Esophagus squamous epithelium (tissue), 5 donors: ENCODE measurements at regions not wholly inside any gene's neighbourhood (a gene's known extent, or its start where the extent isn't known, plus 50 kb on each side); places are given as distances from the start of the nearest gene placed in this dataset.
A peak's percentile ranks its signal among the peaks of the same experiment; 100 is the strongest.

Experiments used
- DNase-seq: peaks from one replicate; lab custom pipeline; 2025; lab: John Stamatoyannopoulos, UW
- H3K27ac ChIP-seq, 4 donors: fragments of 200-600 bp; sonication (generic); one replicate each; pipeline ENCODE4 v1.5.1; 2016 to 2019; ENCODE audit warnings: mild to moderate bottlenecking in 1 of 4
- H3K27me3 ChIP-seq, 4 donors: fragments of 200-600 bp; sonication (generic); 1 replicate in 3 of 4; 2 replicates in 1 of 4; pipeline versions ENCODE4 v1.5.1 to v1.6.0; 2017 to 2021; ENCODE audit warnings: antibody characterized with exemption in 1 of 4
- H3K36me3 ChIP-seq, 3 donors: fragments of 200-600 bp; sonication (generic); one replicate each; pipeline ENCODE4 v1.5.1; 2016 to 2019
- H3K4me1 ChIP-seq, 3 donors: fragments of 200-600 bp; sonication (generic); one replicate each; pipeline ENCODE4 v1.5.1; 2017 to 2019
- H3K4me3 ChIP-seq, 4 donors: fragments of 200-600 bp; sonication (generic); 1 replicate in 3 of 4; 2 replicates in 1 of 4; pipeline ENCODE4 v1.5.1; 2016 to 2019; ENCODE audit warnings: mild to moderate bottlenecking in 2 of 4, moderate library complexity in 1 of 4
- H3K9me3 ChIP-seq, 3 donors: fragments of 200-600 bp; sonication (generic); one replicate each; pipeline ENCODE4 v1.5.1; 2016 to 2019
- POLR2A ChIP-seq, 4 donors: fragments of 450-650 bp; IDR thresholded peaks; one replicate each; pipeline ENCODE4 v1.6.1; 2017; ENCODE audit warnings: antibody characterized with exemption in 4 of 4, mild to moderate bottlenecking in 4 of 4, moderate library complexity in 3 of 4
- WGBS, 2 donors: methylation state at CpG; one replicate each; pipeline ENCODE4 v1.1.5; 2018; 5-methylcytosine and 5-hydroxymethylcytosine counted together
- intact Hi-C: fragments of 100-400 bp; cut with DNase I; formaldehyde crosslinking; loops from one replicate; pipeline ENCODE4 v1.15.0; 2022
- TF ChIP-seq, protein P1 (sequence below), 6 experiments: fragments of 450-650 bp in 4 of 6; fragments of 200-600 bp in 2 of 6; sonication (generic) in 2 of 6; IDR thresholded peaks; one replicate each; pipeline ENCODE4 v1.5.1; 2016 to 2019; ENCODE audit warnings: antibody characterized with exemption in 6 of 6, mild to moderate bottlenecking in 4 of 6, moderate library complexity in 4 of 6
- donor health status: DM: yes; HTN: yes; CAD: no.

DNA sequence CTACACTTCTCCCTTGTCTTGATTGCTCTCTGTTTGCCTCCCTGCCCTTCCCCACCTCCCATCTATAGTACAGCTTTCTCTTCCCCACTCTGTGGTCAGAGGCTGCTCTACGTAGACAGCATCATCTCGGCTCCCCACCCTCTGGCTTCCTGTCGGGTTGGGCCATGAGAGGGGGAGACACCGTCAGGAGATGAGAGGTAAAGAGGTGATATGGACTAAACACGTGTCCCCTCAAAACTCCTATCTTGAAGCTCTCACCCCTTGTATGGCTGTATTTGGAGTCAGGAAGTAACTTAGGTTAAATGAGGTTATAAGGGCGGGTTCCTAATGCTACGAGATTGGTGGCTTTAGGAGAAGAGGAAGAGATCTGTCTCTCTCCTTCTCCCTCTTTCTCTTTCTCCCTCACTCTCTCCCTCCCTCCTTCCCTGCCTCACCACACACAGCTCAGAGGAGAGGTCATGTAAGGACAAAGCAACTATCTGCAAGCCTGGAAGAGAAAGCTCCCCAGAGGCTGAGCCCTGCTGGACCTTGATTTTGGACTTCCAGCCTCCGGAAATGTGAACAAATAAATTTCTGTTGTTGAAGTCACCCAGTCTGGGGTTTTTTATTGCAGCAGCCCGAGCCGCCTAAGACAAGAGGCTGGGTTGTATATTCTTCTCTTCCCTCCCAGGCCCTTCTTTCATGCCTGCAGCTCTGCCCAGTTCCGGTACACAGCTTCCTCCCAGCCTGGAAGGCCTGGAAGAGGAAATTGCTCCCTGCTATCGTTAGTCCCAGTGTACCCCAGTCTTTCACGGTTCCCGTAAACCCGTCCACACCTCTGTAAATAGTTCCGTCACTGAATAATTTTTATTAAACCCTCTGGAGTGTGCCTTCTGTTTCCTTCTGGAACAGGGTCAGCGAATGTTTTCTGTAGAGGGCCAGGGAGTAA lies 138.0 kb downstream of the AKAIN1 start:
- H3K36me3 ChIP-seq = no peaks in the 10 kb centered on the region
- no peak for DNase-seq
- intact Hi-C loops = loop anchor here (10.0 kb wide), 1 partner anchor 954 kb away; no protein-coding TSS in a partner anchor
- TF ChIP-seq, protein P1, sequence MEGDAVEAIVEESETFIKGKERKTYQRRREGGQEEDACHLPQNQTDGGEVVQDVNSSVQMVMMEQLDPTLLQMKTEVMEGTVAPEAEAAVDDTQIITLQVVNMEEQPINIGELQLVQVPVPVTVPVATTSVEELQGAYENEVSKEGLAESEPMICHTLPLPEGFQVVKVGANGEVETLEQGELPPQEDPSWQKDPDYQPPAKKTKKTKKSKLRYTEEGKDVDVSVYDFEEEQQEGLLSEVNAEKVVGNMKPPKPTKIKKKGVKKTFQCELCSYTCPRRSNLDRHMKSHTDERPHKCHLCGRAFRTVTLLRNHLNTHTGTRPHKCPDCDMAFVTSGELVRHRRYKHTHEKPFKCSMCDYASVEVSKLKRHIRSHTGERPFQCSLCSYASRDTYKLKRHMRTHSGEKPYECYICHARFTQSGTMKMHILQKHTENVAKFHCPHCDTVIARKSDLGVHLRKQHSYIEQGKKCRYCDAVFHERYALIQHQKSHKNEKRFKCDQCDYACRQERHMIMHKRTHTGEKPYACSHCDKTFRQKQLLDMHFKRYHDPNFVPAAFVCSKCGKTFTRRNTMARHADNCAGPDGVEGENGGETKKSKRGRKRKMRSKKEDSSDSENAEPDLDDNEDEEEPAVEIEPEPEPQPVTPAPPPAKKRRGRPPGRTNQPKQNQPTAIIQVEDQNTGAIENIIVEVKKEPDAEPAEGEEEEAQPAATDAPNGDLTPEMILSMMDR (IDR thresholded peaks at IDR 0.05) = no peak
- TF ChIP-seq POLR2A (IDR thresholded peaks at IDR 0.05) = no peak
- 45 to 48% methylated on average over 16 to 17 of the region's 17 CpGs for WGBS, 2 donors
- no peaks in the 10 kb centered on the region for H3K4me1 ChIP-seq
- no peaks in the 10 kb centered on the region for H3K27me3 ChIP-seq
- peak overlapping the region in 1 of 4 donors; percentile 5 for H3K27ac ChIP-seq
- no peak overlapping the region for H3K4me3 ChIP-seq
- no peaks in the 10 kb centered on the region for H3K9me3 ChIP-seq

DNA sequence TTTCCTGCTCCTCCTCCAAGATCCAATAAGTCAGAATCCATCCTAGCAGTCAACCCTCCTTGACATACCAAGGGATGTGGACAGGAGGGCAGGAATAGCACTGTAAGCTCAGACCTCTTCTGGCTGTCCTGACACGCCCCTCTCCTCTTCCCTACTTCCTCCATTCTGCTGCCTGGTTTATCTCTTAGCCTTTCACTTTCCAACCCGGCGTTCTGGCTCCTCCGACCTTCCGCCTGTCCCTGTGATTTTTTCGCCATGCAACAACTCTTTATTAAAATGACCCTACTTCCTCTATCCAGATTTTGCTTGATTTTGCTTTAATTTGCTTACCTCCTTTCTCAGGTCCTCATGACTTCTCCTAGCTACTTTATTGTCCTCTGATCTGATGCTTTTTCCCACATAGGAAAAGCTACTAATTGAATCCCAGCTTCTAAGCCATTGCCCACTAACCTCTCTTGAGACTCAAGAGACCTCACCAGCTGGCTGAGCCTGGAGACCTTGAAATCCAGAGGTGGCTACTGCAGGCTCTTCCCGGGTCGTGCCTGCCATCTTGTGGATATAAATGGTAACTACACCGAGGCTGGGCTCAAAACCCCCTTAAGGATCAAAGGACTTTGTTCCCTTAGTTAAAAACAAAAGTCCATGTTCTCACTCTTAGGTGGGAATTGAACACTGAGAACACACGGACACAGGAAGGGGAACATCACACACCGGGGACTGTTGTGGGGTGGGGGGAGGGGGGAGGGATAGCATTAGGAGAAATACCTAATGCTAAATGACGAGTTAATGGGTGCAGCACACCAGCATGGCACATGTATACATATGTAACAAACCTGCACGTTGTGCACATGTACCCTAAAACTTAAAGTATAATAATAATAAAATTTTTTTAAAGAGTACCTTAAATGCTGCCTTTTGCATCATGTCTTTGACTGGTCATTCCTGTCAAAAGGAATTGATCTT lies 139.4 kb downstream of the AKAIN1 start:
- WGBS, 2 donors = 25 to 26% methylated on average over 11 of the region's 13 CpGs
- Histone ChIP-seq H3K27me3 (no peaks in the 10 kb centered on the region), H3K9me3 (no peaks in the 10 kb centered on the region), H3K4me1 (no peaks in the 10 kb centered on the region), H3K4me3 (no peak overlapping the region), H3K27ac (no peak overlapping the region), H3K36me3 (no peaks in the 10 kb centered on the region)
- TF ChIP-seq, protein P1 (IDR thresholded peaks at IDR 0.05) = peak; percentile 39 to 73 (median 71)
- no peak for TF ChIP-seq POLR2A (IDR thresholded peaks at IDR 0.05)
- DNase-seq = no peak
- intact Hi-C loops = loop anchor here (10.0 kb wide), 1 partner anchor 953 kb away; no protein-coding TSS in a partner anchor

DNA sequence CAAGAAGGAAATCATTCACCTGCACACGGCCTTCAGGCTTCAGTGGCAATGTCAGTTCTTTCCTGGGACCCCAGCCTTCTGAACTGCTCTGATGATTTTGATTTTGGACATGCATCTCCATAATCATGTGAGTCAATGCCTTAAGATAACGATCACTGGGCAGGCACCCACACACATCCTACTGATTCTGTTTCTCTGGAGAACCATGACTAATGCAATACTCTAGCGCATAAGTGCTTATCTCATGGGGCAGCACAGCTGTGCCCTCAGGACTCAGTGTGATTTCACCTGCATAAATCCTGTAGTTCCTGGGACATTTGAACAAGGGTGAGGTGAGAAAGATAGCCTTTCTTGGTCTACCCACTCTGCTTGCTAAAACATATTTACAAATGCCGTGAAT lies 144.6 kb downstream of the AKAIN1 start:
- no peaks in the 10 kb centered on the region for H3K27me3 ChIP-seq
- DNase-seq = no peak
- WGBS, 2 donors = 61 to 63% methylated on average over 4 of the region's 4 CpGs
- no peaks in the 10 kb centered on the region for H3K4me1 ChIP-seq
- H3K36me3 ChIP-seq = no peaks in the 10 kb centered on the region
- intact Hi-C loops = loop anchor here (10.0 kb wide), 1 partner anchor 948 kb away; no protein-coding TSS in a partner anchor
- TF ChIP-seq, protein P1 (IDR thresholded peaks at IDR 0.05) = no peak
- no peak for TF ChIP-seq POLR2A (IDR thresholded peaks at IDR 0.05)
- H3K9me3 ChIP-seq = no peaks in the 10 kb centered on the region
- no peak overlapping the region for H3K27ac ChIP-seq
- no peak overlapping the region for H3K4me3 ChIP-seq

DNA sequence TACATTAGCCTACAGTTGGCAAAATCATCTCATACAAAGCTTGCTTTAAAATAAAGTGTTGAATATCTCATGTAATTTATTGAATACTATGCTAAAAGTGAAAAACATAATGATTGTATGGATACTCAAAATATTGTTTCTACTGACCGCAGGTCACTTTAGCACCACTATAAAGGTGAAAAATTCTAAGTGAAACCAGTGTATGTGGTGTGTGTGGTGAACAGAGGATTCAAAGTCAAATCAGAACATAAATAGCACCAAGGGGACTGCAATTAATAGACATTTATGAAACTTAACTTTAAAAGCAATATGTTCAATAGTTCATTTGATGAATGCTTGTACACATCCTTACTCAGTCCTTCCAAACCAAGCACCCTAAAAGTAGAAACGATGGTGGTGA lies 145.8 kb downstream of the AKAIN1 start:
- intact Hi-C loops = loop anchor here (10.0 kb wide), 1 partner anchor 946 kb away; no protein-coding TSS in a partner anchor
- no peaks in the 10 kb centered on the region for H3K4me1 ChIP-seq
- WGBS, 2 donors = 67 to 74% methylated on average over 2 of the region's 2 CpGs
- no peak overlapping the region for H3K4me3 ChIP-seq
- no peak overlapping the region for H3K27ac ChIP-seq
- DNase-seq = no peak
- H3K36me3 ChIP-seq = no peaks in the 10 kb centered on the region
- H3K27me3 ChIP-seq = no peaks in the 10 kb centered on the region
- TF ChIP-seq POLR2A (IDR thresholded peaks at IDR 0.05) = no peak
- TF ChIP-seq, protein P1 (IDR thresholded peaks at IDR 0.05) = no peak
- H3K9me3 ChIP-seq = no peaks in the 10 kb centered on the region
